ENCODE measurements at regions not wholly inside any gene's neighbourhood (a gene's known extent, or its start where the extent isn't known, plus 50 kb on each side); places are given as distances from the start of the nearest gene placed in this dataset.

GRCh38 chr1:39147099-39148025, 57.1 kb upstream of the MACF1 start:
- Histone ChIP-seq H3K79me2 (ENCODE audit: insufficient read depth, low read length) (no peaks in the 10 kb centered on the region), H3K4me1 (ENCODE audit: control insufficient read depth in 1 of 2, insufficient read depth in 2 of 2, low read length in 2 of 2) (no peaks in the 10 kb centered on the region), H4K20me1 (ENCODE audit: insufficient read depth, low read length) (peaks cover 22% of the 10 kb centered on the region), H3K36me3 (replicated peaks in 1 of 2; ENCODE audit: control insufficient read depth in 1 of 2, insufficient read depth in 2 of 2, low read length in 2 of 2) (no peaks in the 10 kb centered on the region), H3K4me3 (replicated peaks in 1 of 3; ENCODE audit: low read depth in 2 of 3, low read length in 3 of 3) (no peak overlapping the region), H3K9me3 (replicated peaks in 1 of 2; ENCODE audit: control insufficient read depth in 1 of 2, insufficient read depth in 1 of 2, low read length in 2 of 2) (peaks cover 0 to 6% of the 10 kb centered on the region in 2 donors), H3K9ac (ENCODE audit: insufficient read depth, low read length, poor library complexity, severe bottlenecking) (no peak overlapping the region), H3K4me2 (replicated peaks; ENCODE audit: extremely low read depth, low read length, poor library complexity, severe bottlenecking) (no peak overlapping the region), H3K27me3 (ENCODE audit: control insufficient read depth in 2 of 2, insufficient read depth in 2 of 2, low read length in 2 of 2) (no peaks in the 10 kb centered on the region), H3K27ac (ENCODE audit: low read depth in 1 of 2, low read length in 2 of 2) (peak overlapping the region in 1 of 2 donors; percentile 5), H2AFZ (ENCODE audit: insufficient read depth, low read depth, low read length, poor library complexity, severe bottlenecking) (no peak overlapping the region)
- WGBS (ENCODE audit: insufficient coverage) = 80% methylated on average over 2 of the region's 3 CpGs
- H3K36me3 Mint-ChIP-seq = peaks cover 0 to 4% of the 10 kb centered on the region in 2 donors
- no peaks in the 10 kb centered on the region for H3K4me1 Mint-ChIP-seq
- H3K27ac Mint-ChIP-seq = peak overlapping the region in 1 of 7 donors; percentile 2
- H3K4me3 Mint-ChIP-seq = peak overlapping the region in 1 of 2 donors; percentile 17
- TF ChIP-seq CTCF (IDR thresholded peaks at IDR 0.05) = no peak
- intact Hi-C loops (cut with micrococcal nuclease) = no loop called here
- no peak for DNase-seq
- peaks cover 3 to 9% (median 7%) of the 10 kb centered on the region in 7 donors for H3K9me3 Mint-ChIP-seq
- peaks cover 0 to 2% (median 0%) of the 10 kb centered on the region in 3 donors for H3K27me3 Mint-ChIP-seq (ENCODE audit: low read depth in 3 of 3)

GRCh38 chr1:39148942-39149341, 55.6 kb upstream of the MACF1 start:
- intact Hi-C loops (cut with micrococcal nuclease) = no loop called here
- no peak overlapping the region for H2AFZ ChIP-seq (ENCODE audit: insufficient read depth, low read depth, low read length, poor library complexity, severe bottlenecking)
- H3K4me2 ChIP-seq (replicated peaks; ENCODE audit: extremely low read depth, low read length, poor library complexity, severe bottlenecking) = no peak overlapping the region
- no peaks in the 10 kb centered on the region for H3K79me2 ChIP-seq (ENCODE audit: insufficient read depth, low read length)
- no peaks in the 10 kb centered on the region for H3K4me1 Mint-ChIP-seq
- H3K4me3 Mint-ChIP-seq = no peak overlapping the region
- H3K27ac ChIP-seq (ENCODE audit: low read depth in 1 of 2, low read length in 2 of 2) = no peak overlapping the region
- H3K36me3 ChIP-seq (replicated peaks in 1 of 2; ENCODE audit: control insufficient read depth in 1 of 2, insufficient read depth in 2 of 2, low read length in 2 of 2) = no peaks in the 10 kb centered on the region
- peaks cover 0 to 4% of the 10 kb centered on the region in 2 donors for H3K36me3 Mint-ChIP-seq
- no peak overlapping the region for H3K27ac Mint-ChIP-seq
- H3K9ac ChIP-seq (ENCODE audit: insufficient read depth, low read length, poor library complexity, severe bottlenecking) = no peak overlapping the region
- H3K27me3 ChIP-seq (ENCODE audit: control insufficient read depth in 2 of 2, insufficient read depth in 2 of 2, low read length in 2 of 2) = no peaks in the 10 kb centered on the region
- H3K9me3 Mint-ChIP-seq = peaks cover 3 to 9% (median 7%) of the 10 kb centered on the region in 7 donors
- DNase-seq = no peak
- peaks cover 18% of the 10 kb centered on the region for H4K20me1 ChIP-seq (ENCODE audit: insufficient read depth, low read length)
- peaks cover 0 to 2% (median 0%) of the 10 kb centered on the region in 3 donors for H3K27me3 Mint-ChIP-seq (ENCODE audit: low read depth in 3 of 3)
- 100% methylated on average over 3 of the region's 4 CpGs for WGBS (ENCODE audit: insufficient coverage)
- peaks cover 0 to 6% of the 10 kb centered on the region in 2 donors for H3K9me3 ChIP-seq (replicated peaks in 1 of 2; ENCODE audit: control insufficient read depth in 1 of 2, insufficient read depth in 1 of 2, low read length in 2 of 2)
- TF ChIP-seq CTCF (IDR thresholded peaks at IDR 0.05) = no peak
- no peak overlapping the region for H3K4me3 ChIP-seq (replicated peaks in 1 of 3; ENCODE audit: low read depth in 2 of 3, low read length in 3 of 3)
- H3K4me1 ChIP-seq (ENCODE audit: control insufficient read depth in 1 of 2, insufficient read depth in 2 of 2, low read length in 2 of 2) = no peaks in the 10 kb centered on the region

Data from CD14-positive monocyte (primary cell).